ENCODE measurements at regions not wholly inside any gene's neighbourhood (a gene's known extent, or its start where the extent isn't known, plus 50 kb on each side); places are given as distances from the start of the nearest gene placed in this dataset.

DNA sequence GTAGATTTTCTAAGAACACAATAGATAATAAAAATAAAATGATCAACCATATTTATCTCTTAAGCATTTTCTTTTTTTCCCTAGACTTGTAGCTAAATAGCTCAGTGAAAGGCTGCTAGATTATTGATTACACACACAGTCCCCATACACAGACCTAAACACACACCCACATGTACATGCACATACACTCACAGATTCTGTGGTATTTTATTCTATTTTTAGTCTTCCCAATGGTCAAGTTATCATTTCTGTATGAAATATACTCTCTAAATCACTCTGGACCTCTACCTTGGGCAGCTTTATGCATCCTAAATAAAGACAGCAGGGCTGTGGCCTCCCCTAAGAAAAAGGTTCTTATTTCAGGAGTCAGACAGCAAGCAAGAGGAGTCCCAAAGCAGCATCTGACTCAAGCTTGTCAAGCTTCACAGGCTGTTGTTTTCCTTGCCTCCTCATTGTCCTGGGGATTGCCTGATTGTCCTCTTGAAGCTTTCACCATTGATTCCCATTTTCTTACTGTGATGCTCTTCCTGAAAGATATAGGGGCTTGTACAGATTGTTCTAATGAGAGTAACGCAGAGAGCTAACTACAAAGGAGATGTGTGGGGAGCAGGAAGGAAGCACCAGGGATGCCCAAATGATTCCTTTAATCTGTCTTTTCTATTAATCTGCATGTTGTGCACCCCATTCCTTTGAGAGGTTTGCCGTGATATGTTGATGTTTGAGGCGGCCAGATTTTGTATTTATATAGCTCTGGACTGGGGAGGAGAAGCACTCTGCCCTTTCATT is 986.5 kb downstream of the PCDH17 start:
- TF ChIP-seq POLR2AphosphoS5 (IDR thresholded peaks at IDR 0.05; ENCODE audit: low read depth, low read length) (no peak), FOXP2 (optimal IDR thresholded peaks at IDR 0.05; ENCODE audit: borderline replicate concordance, extremely low read depth, extremely low read length, insufficient read depth) (no peak), SIN3A (IDR thresholded peaks at IDR 0.05; ENCODE audit: borderline replicate concordance, insufficient read depth, low read length) (no peak), TAF1 (IDR thresholded peaks at IDR 0.05; ENCODE audit: borderline replicate concordance, insufficient read depth, low read length) (no peak)
- TF ChIP-seq, protein P1, sequence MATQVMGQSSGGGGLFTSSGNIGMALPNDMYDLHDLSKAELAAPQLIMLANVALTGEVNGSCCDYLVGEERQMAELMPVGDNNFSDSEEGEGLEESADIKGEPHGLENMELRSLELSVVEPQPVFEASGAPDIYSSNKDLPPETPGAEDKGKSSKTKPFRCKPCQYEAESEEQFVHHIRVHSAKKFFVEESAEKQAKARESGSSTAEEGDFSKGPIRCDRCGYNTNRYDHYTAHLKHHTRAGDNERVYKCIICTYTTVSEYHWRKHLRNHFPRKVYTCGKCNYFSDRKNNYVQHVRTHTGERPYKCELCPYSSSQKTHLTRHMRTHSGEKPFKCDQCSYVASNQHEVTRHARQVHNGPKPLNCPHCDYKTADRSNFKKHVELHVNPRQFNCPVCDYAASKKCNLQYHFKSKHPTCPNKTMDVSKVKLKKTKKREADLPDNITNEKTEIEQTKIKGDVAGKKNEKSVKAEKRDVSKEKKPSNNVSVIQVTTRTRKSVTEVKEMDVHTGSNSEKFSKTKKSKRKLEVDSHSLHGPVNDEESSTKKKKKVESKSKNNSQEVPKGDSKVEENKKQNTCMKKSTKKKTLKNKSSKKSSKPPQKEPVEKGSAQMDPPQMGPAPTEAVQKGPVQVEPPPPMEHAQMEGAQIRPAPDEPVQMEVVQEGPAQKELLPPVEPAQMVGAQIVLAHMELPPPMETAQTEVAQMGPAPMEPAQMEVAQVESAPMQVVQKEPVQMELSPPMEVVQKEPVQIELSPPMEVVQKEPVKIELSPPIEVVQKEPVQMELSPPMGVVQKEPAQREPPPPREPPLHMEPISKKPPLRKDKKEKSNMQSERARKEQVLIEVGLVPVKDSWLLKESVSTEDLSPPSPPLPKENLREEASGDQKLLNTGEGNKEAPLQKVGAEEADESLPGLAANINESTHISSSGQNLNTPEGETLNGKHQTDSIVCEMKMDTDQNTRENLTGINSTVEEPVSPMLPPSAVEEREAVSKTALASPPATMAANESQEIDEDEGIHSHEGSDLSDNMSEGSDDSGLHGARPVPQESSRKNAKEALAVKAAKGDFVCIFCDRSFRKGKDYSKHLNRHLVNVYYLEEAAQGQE (IDR thresholded peaks at IDR 0.05; ENCODE audit: insufficient read depth in 1 of 2, low read depth in 2 of 2, low read length in 2 of 2), result no peak

DNA sequence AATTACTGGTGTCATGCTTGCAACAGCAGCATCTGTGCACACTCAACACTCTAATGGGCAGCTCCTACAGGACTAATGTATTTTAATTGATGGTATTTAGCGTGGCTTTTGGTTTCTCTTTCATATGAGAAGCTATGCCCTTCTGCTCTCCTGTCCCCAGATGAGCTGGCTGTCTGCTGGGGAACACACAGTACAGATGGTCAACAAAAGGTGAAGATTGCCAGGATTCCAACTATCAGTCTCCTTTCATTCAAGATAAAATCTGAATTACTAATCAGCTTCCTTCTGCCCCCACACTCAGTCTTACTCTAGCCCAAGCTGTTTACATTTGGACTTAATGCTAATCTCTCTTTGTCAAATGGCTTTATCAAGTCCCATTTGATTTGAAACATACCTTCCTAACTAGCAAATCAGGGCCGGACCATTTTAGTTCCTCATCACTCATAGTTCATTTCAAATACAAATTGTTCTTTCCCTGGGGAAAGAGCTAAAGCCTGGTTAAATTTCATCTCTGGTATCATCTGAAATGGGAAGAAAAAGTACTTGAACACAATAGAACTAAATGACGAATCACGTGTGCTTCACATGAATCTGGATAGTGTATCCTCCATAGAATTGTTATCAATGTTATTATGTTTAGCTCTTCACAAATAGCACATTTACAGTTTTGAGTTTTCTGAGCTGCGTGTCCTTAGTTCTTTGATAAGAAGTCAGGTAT is 988.0 kb downstream of the PCDH17 start:
- TF ChIP-seq SIN3A (IDR thresholded peaks at IDR 0.05; ENCODE audit: borderline replicate concordance, insufficient read depth, low read length), result no peak
- TF ChIP-seq FOXP2 (optimal IDR thresholded peaks at IDR 0.05; ENCODE audit: borderline replicate concordance, extremely low read depth, extremely low read length, insufficient read depth), result no peak

DNA sequence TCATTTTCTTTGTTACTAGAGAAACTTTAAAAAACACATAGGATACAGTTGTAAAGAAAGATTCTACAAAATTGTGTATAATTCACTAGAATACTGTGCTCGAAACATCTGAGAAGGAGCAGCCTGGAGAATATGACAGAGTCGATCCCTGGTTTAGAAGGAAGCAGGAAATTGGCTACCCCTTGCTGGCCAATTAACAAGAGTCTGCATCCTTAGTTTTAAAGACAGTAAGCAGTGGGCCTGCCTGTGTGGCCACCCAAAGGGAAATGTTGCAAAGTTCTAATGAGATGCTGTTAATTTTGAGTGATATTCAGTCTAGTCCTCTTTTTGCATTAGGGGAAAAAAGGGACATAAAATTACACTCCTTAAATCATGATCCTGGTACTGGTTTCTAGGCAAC is 988.6 kb downstream of the PCDH17 start:
- TF ChIP-seq, protein P1 (IDR thresholded peaks at IDR 0.05; ENCODE audit: insufficient read depth in 1 of 2, low read depth in 2 of 2, low read length in 2 of 2), result no peak
- TF ChIP-seq SIN3A (IDR thresholded peaks at IDR 0.05; ENCODE audit: borderline replicate concordance, insufficient read depth, low read length) (no peak), FOXP2 (optimal IDR thresholded peaks at IDR 0.05; ENCODE audit: borderline replicate concordance, extremely low read depth, extremely low read length, insufficient read depth) (no peak), TAF1 (IDR thresholded peaks at IDR 0.05; ENCODE audit: borderline replicate concordance, insufficient read depth, low read length) (no peak), POLR2AphosphoS5 (IDR thresholded peaks at IDR 0.05; ENCODE audit: low read depth, low read length) (no peak)

DNA sequence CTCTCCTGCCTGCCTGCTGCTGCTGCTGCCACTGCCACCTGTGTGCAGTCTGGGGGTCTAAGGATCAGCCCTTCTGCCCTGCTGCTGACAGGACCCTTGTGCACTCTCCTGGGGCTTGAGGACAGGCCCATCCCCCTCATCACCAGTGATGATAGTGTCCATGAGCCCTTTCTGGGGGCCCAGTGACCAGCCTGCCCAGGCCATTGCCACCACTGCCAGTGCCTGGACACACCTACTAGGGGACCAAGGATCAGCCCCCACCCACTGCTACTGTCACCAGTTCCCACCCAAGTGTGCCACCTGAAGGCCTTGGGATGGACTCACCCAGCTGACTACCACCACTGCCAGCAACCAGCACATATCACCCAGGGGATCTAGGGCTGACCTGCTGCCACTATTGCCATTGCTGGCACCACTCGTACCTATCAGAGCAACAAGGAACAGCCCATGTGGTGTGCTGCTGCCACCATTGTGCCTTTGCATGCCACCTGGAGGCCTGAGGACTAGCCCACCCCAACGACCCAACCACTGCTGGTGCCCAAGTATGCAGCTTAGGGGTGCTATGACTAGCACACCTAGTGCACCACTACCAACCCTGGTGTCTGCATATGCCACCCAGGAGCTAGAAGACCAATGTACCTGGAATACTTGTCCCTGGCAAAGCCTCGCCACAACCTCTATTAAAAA is 994.3 kb downstream of the PCDH17 start:
- TF ChIP-seq POLR2AphosphoS5 (IDR thresholded peaks at IDR 0.05; ENCODE audit: low read depth, low read length), result no peak
- TF ChIP-seq, protein P1 (IDR thresholded peaks at IDR 0.05; ENCODE audit: insufficient read depth in 1 of 2, low read depth in 2 of 2, low read length in 2 of 2), result no peak
- no peak for TF ChIP-seq FOXP2 (optimal IDR thresholded peaks at IDR 0.05; ENCODE audit: borderline replicate concordance, extremely low read depth, extremely low read length, insufficient read depth)
- no peak for TF ChIP-seq SIN3A (IDR thresholded peaks at IDR 0.05; ENCODE audit: borderline replicate concordance, insufficient read depth, low read length)
- TF ChIP-seq TAF1 (IDR thresholded peaks at IDR 0.05; ENCODE audit: borderline replicate concordance, insufficient read depth, low read length), result no peak

DNA sequence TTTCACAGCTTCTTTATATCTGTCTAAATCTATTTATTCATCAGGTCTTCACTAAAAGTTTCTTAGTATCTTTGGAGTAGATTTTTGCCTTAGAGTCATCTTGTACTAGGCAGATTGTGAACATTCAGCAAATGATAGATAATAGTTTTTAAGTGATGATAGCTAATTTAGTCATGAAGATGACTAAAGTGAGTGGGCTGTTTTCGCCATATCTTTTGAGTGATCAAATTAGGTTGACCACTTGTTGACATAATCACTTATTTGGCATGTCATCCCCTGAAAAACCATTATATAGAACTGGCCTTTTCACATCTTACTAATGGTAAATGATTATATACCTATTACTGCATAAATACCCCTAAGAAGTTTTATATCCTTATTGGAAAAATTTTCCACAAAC is 999.2 kb downstream of the PCDH17 start:
- TF ChIP-seq, protein P1 (IDR thresholded peaks at IDR 0.05; ENCODE audit: insufficient read depth in 1 of 2, low read depth in 2 of 2, low read length in 2 of 2), result no peak
- TF ChIP-seq TAF1 (IDR thresholded peaks at IDR 0.05; ENCODE audit: borderline replicate concordance, insufficient read depth, low read length) (no peak), SIN3A (IDR thresholded peaks at IDR 0.05; ENCODE audit: borderline replicate concordance, insufficient read depth, low read length) (no peak)
